ENCODE measurements at regions not wholly inside any gene's neighbourhood (a gene's known extent, or its start where the extent isn't known, plus 50 kb on each side); places are given as distances from the start of the nearest gene placed in this dataset.
"Not testable (repeated sequence)": the region's sequence is repeated elsewhere in the genome, so short reads cannot be mapped to it uniquely, and the experiment has no call there.

- no peak overlapping the region for H3K4me3 ChIP-seq (ENCODE audit: low read depth, low read length)
- DNase-seq (ENCODE audit: low read depth): no peak
- TF ChIP-seq CTCF (IDR thresholded peaks at IDR 0.05; ENCODE audit: insufficient read depth, low read depth, low read length, missing control alignments): no peak
Measured at GRCh38 chr1:194419721-194420120, 1233.3 kb upstream of the B3GALT2 start.

DNA sequence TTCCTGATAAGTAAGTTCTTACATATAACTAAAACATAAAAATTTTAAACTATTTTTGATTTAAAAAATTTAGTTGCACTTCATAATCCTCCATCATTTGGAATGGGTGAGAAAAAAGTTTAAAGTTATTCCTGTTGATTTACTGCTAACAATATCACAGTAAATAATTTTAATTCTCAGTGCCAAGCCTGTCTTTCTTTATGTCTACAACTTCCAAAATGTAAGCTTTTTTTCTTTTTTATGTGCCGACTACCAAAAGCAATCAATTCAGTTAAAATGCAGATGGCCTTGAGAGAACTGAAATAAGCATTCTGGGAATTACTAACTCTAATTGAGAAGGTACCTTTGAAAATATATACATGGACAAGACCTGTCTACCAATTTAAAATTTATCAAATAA is 1224.3 kb upstream of the B3GALT2 start:
- no peak for TF ChIP-seq CTCF (IDR thresholded peaks at IDR 0.05; ENCODE audit: insufficient read depth, low read depth, low read length, missing control alignments)
- DNase-seq (ENCODE audit: low read depth): no peak
- H3K4me3 ChIP-seq (ENCODE audit: low read depth, low read length): no peak overlapping the region

DNA sequence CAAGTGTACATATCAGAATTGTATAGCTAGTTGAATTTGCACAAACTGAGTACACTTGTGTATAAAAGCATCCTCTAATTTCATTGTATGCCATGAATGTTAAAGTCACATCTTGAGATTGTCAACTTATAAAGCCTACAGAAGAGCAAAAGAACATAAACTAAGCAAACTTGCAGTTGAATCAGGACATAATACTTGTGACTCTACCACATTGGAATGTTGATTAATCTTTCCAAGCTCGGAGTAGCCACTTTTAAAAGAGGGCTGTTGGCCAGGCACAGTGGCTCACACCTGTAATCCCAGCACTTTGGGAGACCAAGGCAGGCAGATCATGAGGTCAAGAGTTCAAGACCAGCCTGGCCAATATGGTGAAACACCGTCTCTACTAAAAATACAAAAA is 1220.8 kb upstream of the B3GALT2 start:
- H3K4me3 ChIP-seq (ENCODE audit: low read depth, low read length); DNase-seq (ENCODE audit: low read depth): not testable (repeated sequence)

DNA sequence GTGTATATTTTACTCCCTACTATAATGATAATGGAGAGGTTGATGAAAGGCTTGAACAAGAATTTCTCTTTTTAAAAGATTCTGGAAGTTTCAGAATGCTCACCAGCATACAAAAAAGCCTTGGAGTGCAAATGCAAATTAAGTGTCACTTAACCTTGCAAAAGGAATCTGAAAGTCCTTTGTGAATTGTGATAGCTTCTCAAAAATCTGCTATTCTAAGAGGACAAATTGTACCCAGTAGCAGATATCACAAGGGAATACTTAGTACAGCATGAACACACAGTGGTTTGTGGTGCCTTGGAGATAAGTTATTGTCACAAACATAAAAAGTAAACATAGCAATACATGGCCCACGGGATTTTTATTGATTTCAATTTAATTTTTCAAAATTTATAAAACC is 1208.3 kb upstream of the B3GALT2 start:
- H3K4me3 ChIP-seq (ENCODE audit: low read depth, low read length): no peak overlapping the region
- DNase-seq (ENCODE audit: low read depth): no peak
- no peak for TF ChIP-seq CTCF (IDR thresholded peaks at IDR 0.05; ENCODE audit: insufficient read depth, low read depth, low read length, missing control alignments)

- DNase-seq (ENCODE audit: low read depth): no peak
- no peak overlapping the region for H3K4me3 ChIP-seq (ENCODE audit: low read depth, low read length)
- no peak for TF ChIP-seq CTCF (IDR thresholded peaks at IDR 0.05; ENCODE audit: insufficient read depth, low read depth, low read length, missing control alignments)
Measured at GRCh38 chr1:194387531-194387930, 1201.1 kb upstream of the B3GALT2 start.

GRCh38 chr1:194378517-194378916 is 1192.1 kb upstream of the B3GALT2 start:
- H3K4me3 ChIP-seq (ENCODE audit: low read depth, low read length): no peak overlapping the region
- DNase-seq (ENCODE audit: low read depth): no peak
- no peak for TF ChIP-seq CTCF (IDR thresholded peaks at IDR 0.05; ENCODE audit: insufficient read depth, low read depth, low read length, missing control alignments)

DNA sequence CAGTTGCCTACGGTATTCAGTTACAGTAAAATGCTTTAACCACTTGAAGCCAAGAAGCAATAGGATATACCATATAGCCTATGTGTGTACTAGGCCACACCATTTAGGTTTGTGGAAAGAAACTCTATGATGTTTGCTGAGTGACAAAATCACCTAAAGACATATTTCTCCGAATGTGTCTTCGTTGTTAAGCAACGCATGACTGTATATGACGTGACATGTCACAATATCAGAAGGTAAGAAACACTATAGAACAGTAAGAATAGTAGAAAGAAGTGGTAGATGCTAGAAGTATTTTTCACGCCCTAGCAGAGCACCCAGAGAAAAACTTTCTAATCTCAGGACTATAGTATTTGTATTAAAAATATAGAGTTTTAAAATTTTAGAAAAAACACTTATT is 1188.2 kb upstream of the B3GALT2 start:
- TF ChIP-seq CTCF (IDR thresholded peaks at IDR 0.05; ENCODE audit: insufficient read depth, low read depth, low read length, missing control alignments): no peak
- DNase-seq (ENCODE audit: low read depth): no peak
- H3K4me3 ChIP-seq (ENCODE audit: low read depth, low read length): no peak overlapping the region

DNA sequence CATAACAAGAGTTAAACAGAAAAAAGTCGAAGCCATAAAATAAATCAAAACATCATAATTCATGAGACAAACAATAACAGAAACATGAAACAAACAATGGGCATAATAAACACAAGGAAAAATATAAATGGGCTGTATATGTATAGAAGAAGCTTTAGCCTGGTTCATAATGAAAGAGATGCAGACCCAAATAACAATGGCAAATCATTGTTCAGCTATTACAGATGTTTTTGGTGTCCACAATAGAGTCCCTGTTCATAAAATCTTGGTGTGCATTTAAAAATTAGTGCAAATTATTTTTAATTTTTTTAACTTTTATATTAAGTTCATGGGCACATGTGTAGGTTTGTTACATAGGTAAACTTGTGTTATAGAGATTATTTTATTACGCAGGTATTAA is 1185.9 kb upstream of the B3GALT2 start:
- DNase-seq (ENCODE audit: low read depth): no peak
- H3K4me3 ChIP-seq (ENCODE audit: low read depth, low read length): no peak overlapping the region
- TF ChIP-seq CTCF (IDR thresholded peaks at IDR 0.05; ENCODE audit: insufficient read depth, low read depth, low read length, missing control alignments): no peak
